ENCODE measurements at regions not wholly inside any gene's neighbourhood (a gene's known extent, or its start where the extent isn't known, plus 50 kb on each side); places are given as distances from the start of the nearest gene placed in this dataset.
"Not testable (repeated sequence)": the region's sequence is repeated elsewhere in the genome, so short reads cannot be mapped to it uniquely, and the experiment has no call there.

DNA sequence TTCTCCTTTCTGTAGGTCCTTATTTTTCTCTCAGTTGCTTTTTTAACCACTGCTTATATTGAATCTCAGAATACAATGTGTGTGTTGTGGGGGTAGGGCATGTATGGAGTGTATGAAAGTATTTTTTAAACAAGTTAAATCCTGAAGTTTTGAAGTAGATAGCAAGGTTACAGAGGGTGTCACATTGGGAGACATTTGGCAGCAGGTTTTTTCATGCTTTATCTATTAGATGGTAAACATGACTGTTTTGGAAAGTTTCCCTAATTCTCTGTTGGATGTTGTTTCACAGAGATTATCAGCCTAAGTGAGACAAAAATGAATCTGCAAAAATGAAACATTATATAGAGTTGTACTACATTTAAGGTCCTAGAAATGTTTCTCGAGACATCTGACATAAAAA, 190.6 kb upstream of the ARPP21 start:
- Mint-ChIP-seq H3K27me3 (no peaks in the 10 kb centered on the region), H3K4me3 (no peak overlapping the region), H3K4me1 (ENCODE audit: low read depth) (no peaks in the 10 kb centered on the region), H3K36me3 (no peaks in the 10 kb centered on the region), H3K9me3 (peaks cover 14% of the 10 kb centered on the region), H3K27ac (no peak overlapping the region)
- intact Hi-C loops (cut with micrococcal nuclease): no loop called here
- POLR2A ChIA-PET: no interaction called here
- DNase-seq: no peak
- CTCF ChIA-PET: no interaction called here

DNA sequence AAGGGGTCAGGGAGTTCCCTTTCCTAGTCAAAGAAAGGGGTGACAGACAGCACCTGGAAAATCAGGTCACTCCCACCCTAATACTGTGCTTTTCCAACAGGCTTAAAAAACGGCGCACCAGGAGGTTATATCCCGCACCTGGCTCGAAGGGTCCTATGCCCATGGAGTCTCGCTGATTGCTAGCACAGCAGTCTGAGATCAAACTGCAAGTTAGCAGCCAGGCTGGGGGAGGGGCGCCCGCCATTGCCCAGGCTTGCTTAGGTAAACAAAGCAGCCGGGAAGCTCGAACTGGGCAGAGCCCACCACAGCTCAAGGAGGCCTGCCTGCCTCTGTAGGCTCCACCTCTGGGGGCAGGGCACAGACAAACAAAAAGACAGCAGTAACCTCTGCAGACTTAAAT, 184.5 kb upstream of the ARPP21 start:
- POLR2A ChIA-PET; H3K36me3 Mint-ChIP-seq; intact Hi-C loops (cut with micrococcal nuclease); H3K4me1 Mint-ChIP-seq (ENCODE audit: low read depth); H3K27me3 Mint-ChIP-seq; DNase-seq; CTCF ChIA-PET; H3K4me3 Mint-ChIP-seq; H3K27ac Mint-ChIP-seq: not testable (repeated sequence)
- peaks cover 18% of the 10 kb centered on the region for H3K9me3 Mint-ChIP-seq

DNA sequence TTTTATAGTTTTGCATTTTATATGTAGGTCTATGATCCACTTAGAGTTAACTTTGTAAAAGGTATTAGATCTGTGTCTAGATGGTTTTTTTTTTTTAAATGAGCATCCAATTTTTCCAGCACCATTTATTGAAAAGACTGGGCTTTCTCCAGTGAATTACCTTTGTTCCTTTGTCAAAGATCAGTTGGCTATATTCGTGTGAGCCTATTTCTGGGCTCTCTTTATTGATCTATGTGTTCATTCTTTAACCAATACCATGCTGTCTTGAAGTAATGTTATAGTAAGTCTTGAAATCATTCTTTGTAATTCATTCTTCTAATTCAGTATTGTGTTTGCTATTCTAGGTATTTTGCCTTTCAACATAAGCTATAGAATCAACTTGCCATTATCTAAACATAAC, 165.4 kb upstream of the ARPP21 start:
- Mint-ChIP-seq H3K27ac (no peak overlapping the region), H3K4me1 (ENCODE audit: low read depth) (no peaks in the 10 kb centered on the region), H3K36me3 (no peaks in the 10 kb centered on the region), H3K27me3 (no peaks in the 10 kb centered on the region), H3K4me3 (no peak overlapping the region), H3K9me3 (peaks cover 28% of the 10 kb centered on the region)
- intact Hi-C loops (cut with micrococcal nuclease): no loop called here
- CTCF ChIA-PET: no interaction called here
- DNase-seq: no peak
- POLR2A ChIA-PET: no interaction called here

DNA sequence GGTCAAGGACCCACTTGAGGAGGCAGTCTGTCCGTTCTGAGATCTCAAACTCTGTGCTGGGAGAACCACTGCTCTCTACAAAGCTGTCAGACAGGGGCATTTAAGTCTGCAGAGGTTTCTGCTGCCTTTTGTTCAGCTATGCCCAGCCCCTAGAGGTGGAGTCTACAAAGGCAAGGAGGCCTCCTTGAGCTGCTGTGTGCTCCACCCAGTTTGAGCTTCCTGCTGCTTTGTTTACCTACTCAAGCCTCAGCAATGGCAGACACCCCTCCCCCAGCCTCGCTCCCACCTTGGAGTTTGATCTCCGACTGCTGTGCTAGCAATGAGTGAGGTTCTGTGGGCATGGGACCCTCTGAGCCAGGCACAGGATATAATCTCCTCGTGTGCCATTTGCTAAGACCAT, 156.8 kb upstream of the ARPP21 start:
- CTCF ChIA-PET: not testable (repeated sequence)

DNA sequence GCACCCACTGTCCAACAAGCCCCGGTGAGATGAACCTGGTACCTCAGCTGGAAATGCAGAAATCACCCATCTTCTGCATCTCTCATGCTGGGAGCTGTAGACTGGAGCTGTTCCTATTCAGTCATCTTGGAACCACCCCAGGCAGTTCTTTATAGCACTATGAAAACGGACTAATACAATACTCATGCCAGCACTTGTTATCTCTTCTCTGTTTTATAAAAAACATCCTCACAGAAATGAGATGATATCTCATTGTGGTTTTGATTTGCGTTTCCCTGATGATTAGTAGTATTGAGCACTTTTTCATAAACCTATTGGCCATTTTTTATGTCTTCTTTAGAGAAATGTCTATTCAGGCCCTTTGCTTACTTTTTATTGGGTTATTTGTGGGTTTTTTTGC, 156.2 kb upstream of the ARPP21 start:
- intact Hi-C loops (cut with micrococcal nuclease): no loop called here
- ChIA-PET POLR2A (no interaction called here), CTCF (no interaction called here)
- Mint-ChIP-seq H3K9me3 (peaks cover 24% of the 10 kb centered on the region), H3K4me1 (ENCODE audit: low read depth) (no peaks in the 10 kb centered on the region), H3K4me3 (no peak overlapping the region), H3K27me3 (no peaks in the 10 kb centered on the region), H3K27ac (no peak overlapping the region), H3K36me3 (no peaks in the 10 kb centered on the region)
- no peak for DNase-seq

More for the DNA sequence above, 156.8 kb upstream of the ARPP21 start:
- DNase-seq; H3K27ac Mint-ChIP-seq; intact Hi-C loops (cut with micrococcal nuclease); POLR2A ChIA-PET; H3K4me1 Mint-ChIP-seq (ENCODE audit: low read depth); H3K4me3 Mint-ChIP-seq; H3K27me3 Mint-ChIP-seq; H3K36me3 Mint-ChIP-seq: not testable (repeated sequence)
- H3K9me3 Mint-ChIP-seq: peaks cover 27% of the 10 kb centered on the region

DNA sequence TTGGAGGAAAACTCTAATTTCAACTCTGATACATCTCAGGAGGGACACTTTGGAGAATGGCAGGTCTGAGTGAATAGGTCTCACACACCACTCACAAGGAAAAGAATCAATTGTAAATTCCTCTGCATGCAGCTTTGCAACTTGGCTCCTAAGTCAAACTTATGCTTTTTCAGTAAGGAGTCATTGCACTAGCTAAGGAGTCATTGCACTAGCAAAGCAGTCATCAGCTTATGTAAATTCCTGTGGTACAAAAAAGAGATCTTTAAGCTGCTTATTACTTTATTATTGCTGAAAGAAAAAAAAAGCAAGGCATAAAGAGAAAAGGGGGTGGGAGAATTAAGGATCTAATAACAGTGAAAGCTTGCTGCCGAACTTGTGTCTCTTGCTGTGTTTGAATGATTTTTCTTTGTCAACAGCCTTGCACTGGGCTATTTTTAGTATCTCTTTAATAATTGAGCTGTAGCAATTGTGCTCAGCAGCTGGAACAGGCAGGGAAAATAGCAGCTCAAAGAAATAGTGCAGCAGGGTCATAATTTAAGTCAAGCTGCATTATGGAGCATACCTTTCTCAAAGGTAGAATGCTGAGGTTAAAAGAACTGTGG, 154.3 kb upstream of the ARPP21 start:
- POLR2A ChIA-PET: no interaction called here
- Mint-ChIP-seq H3K27ac (no peak overlapping the region), H3K4me1 (ENCODE audit: low read depth) (no peaks in the 10 kb centered on the region), H3K36me3 (no peaks in the 10 kb centered on the region), H3K9me3 (peaks cover 13% of the 10 kb centered on the region), H3K4me3 (no peak overlapping the region), H3K27me3 (no peaks in the 10 kb centered on the region)
- CTCF ChIA-PET: no interaction called here
- intact Hi-C loops (cut with micrococcal nuclease): no loop called here
- DNase-seq: no peak

DNA sequence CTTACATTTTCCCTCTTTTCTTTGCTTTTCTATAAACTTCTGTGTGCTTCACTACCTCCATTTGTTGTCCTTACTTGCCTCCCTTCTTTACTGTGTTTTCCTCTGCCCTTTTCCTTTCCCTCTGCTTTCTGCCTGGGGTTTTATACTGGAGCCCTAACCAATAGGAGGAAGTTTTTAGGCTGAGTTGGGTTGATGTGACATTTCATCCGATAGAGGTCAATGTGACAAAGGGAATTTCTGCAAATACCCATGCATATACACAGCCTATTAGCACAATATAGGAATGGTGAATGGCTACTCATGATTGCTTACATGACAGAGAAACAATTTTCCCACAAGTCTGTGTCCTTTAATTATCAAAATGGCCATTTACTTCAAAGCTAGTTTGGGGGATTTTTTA, 153.0 kb upstream of the ARPP21 start:
- POLR2A ChIA-PET: no interaction called here
- DNase-seq: no peak
- CTCF ChIA-PET: no interaction called here
- Mint-ChIP-seq H3K36me3 (no peaks in the 10 kb centered on the region), H3K27me3 (no peaks in the 10 kb centered on the region), H3K9me3 (peaks cover 5% of the 10 kb centered on the region), H3K4me3 (no peak overlapping the region), H3K4me1 (ENCODE audit: low read depth) (no peaks in the 10 kb centered on the region), H3K27ac (no peak overlapping the region)
- intact Hi-C loops (cut with micrococcal nuclease): no loop called here

DNA sequence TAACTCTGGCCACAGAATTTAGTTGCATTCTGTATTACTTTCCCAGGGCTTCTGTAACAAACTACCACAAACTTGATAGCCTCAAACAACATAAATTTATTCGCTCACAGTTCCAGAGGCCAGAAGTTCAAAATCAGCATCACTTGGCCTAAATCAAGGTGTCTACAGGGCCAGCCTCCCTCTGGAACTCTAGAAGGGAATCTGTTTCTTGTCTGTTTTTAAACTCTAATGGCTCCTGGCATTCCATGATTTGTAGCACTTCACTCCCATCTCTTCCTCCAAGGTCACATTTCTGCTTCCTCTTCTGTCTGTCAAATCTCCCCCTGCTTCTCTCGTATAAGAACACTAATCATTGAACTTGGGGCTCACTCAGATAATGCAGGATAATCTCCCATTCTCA, 151.9 kb upstream of the ARPP21 start:
- ChIA-PET CTCF (no interaction called here), POLR2A (no interaction called here)
- no peak for DNase-seq
- H3K4me3 Mint-ChIP-seq: no peak overlapping the region
- no peaks in the 10 kb centered on the region for H3K36me3 Mint-ChIP-seq
- H3K9me3 Mint-ChIP-seq: peaks cover 2% of the 10 kb centered on the region
- no peaks in the 10 kb centered on the region for H3K4me1 Mint-ChIP-seq (ENCODE audit: low read depth)
- H3K27ac Mint-ChIP-seq: no peak overlapping the region
- intact Hi-C loops (cut with micrococcal nuclease): no loop called here
- H3K27me3 Mint-ChIP-seq: no peaks in the 10 kb centered on the region

DNA sequence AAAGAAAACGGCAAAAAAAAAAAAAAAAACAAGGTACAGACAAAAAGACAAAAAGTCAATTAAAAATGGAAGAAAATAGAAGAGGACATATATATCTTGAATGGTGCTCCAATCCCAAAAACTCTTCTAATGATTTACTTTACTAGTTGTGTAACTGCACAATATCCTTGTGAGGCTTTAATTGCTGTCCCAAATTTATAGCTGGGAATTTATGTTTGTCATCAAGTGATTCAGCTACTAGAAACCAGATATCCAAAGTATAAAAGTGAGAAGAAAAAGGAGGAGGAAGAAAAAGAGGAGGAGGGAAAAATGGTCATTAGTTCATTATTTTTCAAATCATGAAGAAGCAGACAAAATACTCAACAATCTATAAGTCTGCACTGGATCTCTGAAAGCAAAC, 150.8 kb upstream of the ARPP21 start:
- no peak overlapping the region for H3K27ac Mint-ChIP-seq
- H3K4me3 Mint-ChIP-seq: no peak overlapping the region
- no peak for DNase-seq
- intact Hi-C loops (cut with micrococcal nuclease): no loop called here
- no peaks in the 10 kb centered on the region for H3K27me3 Mint-ChIP-seq
- H3K9me3 Mint-ChIP-seq: peaks cover 3% of the 10 kb centered on the region
- H3K4me1 Mint-ChIP-seq (ENCODE audit: low read depth): no peaks in the 10 kb centered on the region
- ChIA-PET CTCF (no interaction called here), POLR2A (no interaction called here)
- H3K36me3 Mint-ChIP-seq: no peaks in the 10 kb centered on the region

DNA sequence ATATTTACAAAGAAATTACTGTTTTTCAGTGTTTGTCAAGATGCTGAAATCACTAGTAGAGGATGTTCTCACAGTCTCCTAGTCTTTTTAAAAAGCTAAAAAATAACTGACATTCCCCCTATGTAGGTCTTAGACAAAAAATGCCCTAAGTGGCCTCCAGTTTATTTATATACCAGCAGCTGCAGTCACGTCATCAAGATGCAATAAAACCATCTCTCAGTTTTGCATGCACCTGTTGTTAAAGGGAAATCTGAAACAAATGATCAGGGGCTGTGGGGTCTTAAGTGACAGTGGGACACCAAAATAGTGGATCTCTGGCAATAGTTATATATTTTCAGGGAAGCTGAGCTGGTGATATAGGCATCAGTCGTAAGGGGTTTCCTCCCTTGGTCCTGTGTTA, 146.5 kb upstream of the ARPP21 start:
- no peaks in the 10 kb centered on the region for H3K4me1 Mint-ChIP-seq (ENCODE audit: low read depth)
- no peak overlapping the region for H3K4me3 Mint-ChIP-seq
- H3K36me3 Mint-ChIP-seq: no peaks in the 10 kb centered on the region
- POLR2A ChIA-PET: no interaction called here
- intact Hi-C loops (cut with micrococcal nuclease): no loop called here
- no peaks in the 10 kb centered on the region for H3K27me3 Mint-ChIP-seq
- H3K27ac Mint-ChIP-seq: no peak overlapping the region
- peaks cover 2% of the 10 kb centered on the region for H3K9me3 Mint-ChIP-seq
- no peak for DNase-seq
- CTCF ChIA-PET: no interaction called here

DNA sequence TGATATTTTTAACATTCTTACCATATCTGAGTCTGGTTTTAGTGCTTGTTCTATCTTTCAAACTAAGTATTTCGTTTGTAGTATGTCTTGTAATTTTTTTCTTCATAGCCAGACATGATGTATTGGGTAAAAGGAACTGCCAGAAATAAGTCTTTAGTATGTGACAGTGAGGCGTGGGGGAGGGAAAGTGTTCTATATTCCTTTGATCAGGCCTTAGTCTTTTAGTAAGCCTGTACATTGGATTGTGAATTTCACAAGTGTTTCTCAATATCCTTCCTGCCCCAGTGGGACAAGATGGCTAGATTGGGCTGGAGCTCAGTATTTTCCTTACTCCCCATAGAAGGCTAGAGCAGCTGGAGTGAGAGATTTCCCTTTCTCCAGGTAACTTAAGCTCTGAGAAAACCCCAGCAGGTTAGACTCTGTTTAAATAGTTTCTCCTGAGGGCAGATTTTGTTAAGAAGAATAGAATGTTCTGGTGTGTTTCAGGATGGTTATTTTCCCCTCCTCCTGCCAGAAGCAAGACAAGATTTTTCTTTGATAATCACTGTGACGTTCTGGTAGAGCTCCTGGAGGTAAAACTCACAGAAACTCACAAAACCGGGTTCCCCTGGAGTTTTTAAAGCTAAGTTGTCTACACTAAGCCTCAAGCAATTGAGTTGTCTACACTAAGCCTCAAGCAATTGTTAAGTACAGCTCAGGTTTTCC, 140.7 kb upstream of the ARPP21 start:
- Mint-ChIP-seq H3K9me3 (peaks cover 2% of the 10 kb centered on the region), H3K27ac (no peak overlapping the region), H3K4me3 (no peak overlapping the region), H3K4me1 (ENCODE audit: low read depth) (no peaks in the 10 kb centered on the region), H3K27me3 (no peaks in the 10 kb centered on the region), H3K36me3 (no peaks in the 10 kb centered on the region)
- ChIA-PET CTCF (no interaction called here), POLR2A (no interaction called here)
- intact Hi-C loops (cut with micrococcal nuclease): no loop called here
- no peak for DNase-seq

DNA sequence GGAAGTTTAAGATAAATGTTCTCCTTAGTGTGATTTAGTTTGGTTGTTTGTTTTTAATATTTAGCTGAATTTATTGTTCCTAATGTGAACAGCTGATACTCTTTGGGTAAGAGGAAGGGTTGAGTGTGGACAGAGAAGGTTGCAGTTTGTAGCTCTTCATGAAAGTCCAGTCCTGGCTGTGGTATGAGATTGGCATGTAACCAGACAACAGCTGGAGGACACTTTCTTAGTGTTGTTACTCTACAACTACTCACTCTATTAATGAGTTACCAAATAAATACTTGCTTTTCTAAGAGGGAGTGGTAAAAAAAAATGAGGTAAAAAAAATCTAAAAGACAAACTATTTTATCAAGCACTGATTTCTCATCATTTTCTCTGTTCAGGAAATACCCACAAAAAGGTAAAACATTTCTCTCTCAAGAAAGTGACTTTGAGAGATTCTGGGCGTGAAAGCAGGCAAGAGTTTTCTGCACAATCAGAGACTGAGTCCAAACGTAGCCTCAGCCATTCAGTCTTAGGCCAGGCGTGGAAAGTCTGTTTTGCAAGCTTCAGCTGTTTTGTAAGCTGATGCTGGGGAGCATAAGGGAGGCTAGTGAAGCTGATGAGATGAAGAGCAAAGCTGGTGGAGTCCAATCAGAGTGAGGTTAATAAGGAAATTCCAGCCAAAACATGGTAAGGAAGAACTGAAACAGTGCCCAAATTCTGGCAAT, 138.5 kb upstream of the ARPP21 start:
- no peaks in the 10 kb centered on the region for H3K4me1 Mint-ChIP-seq (ENCODE audit: low read depth)
- ChIA-PET POLR2A (no interaction called here), CTCF (no interaction called here)
- intact Hi-C loops (cut with micrococcal nuclease): no loop called here
- no peaks in the 10 kb centered on the region for H3K36me3 Mint-ChIP-seq
- no peak for DNase-seq
- peaks cover 3% of the 10 kb centered on the region for H3K9me3 Mint-ChIP-seq
- H3K4me3 Mint-ChIP-seq: no peak overlapping the region
- no peak overlapping the region for H3K27ac Mint-ChIP-seq
- no peaks in the 10 kb centered on the region for H3K27me3 Mint-ChIP-seq

DNA sequence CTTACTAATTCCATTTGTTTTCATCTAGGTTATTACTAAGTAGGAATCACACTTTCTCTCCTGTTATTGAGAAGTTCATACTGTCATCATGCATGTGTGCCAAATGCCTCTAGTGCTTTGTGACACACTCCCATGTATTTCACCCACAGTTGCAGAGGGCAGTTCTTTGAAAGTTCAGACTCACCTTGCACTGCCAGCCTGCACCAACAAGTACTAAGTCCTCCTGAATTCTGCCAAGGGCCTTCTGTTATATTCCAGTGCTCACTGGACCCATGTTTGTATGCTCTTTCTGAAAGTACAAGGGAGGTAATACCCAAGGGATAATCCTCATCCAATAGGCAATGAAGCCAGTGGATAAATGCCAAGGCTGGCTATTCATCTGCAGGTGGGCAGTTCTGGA, 136.6 kb upstream of the ARPP21 start:
- CTCF ChIA-PET: no interaction called here
- peaks cover 12% of the 10 kb centered on the region for H3K9me3 Mint-ChIP-seq
- intact Hi-C loops (cut with micrococcal nuclease): no loop called here
- DNase-seq: no peak
- POLR2A ChIA-PET: no interaction called here
- no peaks in the 10 kb centered on the region for H3K36me3 Mint-ChIP-seq
- no peaks in the 10 kb centered on the region for H3K4me1 Mint-ChIP-seq (ENCODE audit: low read depth)
- no peak overlapping the region for H3K4me3 Mint-ChIP-seq
- H3K27ac Mint-ChIP-seq: no peak overlapping the region
- no peaks in the 10 kb centered on the region for H3K27me3 Mint-ChIP-seq

All from activated CD4-positive, alpha-beta memory T cell treated with anti-CD3 and anti-CD28 coated beads for 36 hours (primary cell).